ENCODE measurements at regions not wholly inside any gene's neighbourhood (a gene's known extent, or its start where the extent isn't known, plus 50 kb on each side); places are given as distances from the start of the nearest gene placed in this dataset.
A peak's percentile ranks its signal among the peaks of the same experiment; 100 is the strongest.

DNA sequence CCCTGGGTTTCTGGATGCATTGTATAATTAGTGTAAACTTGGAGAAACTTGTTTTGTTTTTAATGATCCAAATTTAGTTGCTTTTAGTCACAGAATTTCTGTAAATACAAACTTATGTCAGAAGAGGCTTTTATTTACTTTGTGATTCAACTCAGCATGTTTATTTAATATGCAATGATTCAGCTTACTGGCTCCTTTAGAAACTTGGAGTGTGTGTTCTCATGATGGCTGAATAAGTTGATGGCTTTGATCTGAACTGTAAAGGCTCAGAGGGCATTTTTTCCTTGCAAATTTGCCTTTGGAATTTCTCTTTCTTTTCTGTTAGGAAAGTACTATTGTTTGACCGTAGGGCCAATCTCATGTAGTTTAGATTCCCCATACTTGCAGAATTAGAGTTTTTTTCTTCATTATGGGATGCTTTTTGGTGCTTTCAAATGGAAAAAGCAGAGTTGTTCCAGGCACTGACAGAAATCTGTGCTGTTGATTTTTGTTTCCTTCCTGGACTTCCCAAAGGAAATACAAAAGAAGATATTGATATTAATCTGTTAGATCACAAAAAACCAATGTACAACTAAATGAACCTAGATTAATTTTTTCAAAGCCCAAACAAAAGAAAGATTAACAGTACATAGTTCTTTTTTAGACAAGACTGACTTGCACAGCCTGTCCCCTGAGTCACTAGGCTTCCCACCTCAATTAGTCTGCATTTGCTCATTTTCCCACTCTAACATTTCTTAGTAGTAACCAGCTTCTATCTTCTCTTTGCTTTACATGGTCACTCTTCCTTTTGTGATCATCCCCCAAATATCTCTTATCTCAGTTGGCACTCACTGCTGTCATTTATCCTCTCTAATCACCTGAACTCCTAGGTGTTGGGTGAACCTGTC, 96.8 kb upstream of the AGR3 start:
- no peak for DNase-seq
- ATAC-seq: no peak

DNA sequence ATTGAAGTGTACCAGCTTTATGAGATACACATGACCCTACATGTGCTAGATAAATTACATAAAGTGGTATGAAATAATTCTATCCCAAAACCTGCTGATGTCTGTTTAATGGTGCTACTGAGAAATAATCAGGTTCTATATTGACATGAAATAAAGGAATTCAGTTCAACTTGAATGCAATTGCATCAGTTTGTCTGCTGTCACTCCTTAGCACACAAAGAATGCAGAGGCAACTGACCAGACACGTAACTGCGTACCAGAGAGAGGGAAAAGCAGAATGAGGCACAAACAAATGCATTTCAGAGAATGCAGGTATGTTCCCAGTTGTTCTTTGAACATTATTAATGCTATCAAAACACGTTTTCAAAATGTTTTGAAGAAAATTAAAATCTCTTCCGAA, 98.8 kb upstream of the AGR3 start:
- no peak for DNase-seq
- ATAC-seq: no peak

- DNase-seq: no peak
- ATAC-seq: no peak
These were observed 101.0 kb upstream of the AGR3 start for GRCh38 chr7:16982640-16983350.

DNA sequence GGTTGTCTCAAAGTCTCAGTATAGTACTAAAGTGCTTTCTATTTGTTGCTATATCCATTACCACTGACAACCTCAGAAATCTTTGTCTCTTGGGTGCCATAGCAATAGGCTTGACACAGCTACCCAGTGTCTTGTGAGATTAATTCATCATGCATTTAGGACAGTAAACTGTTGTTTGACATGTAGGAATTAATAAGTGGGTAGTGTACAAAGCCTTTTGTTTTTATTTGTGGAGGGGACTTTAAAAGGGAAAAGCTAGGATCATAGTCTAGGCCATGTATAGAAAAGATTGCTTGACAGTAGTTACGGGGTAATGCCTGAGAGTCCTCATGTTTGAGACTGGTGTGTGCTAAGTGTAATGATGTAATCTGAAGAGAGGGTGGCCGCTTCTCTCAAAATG, 102.6 kb upstream of the AGR3 start:
- DNase-seq (no peak), ATAC-seq (no peak)

- DNase-seq: no peak
These were observed 103.8 kb upstream of the AGR3 start for GRCh38 chr7:16985621-16986020.

GRCh38 chr7:16986755-16987154, 105.0 kb upstream of the AGR3 start:
- ATAC-seq (no peak), DNase-seq (no peak)

More at GRCh38 chr7:16985621-16986020, 103.8 kb upstream of the AGR3 start:
- ATAC-seq: no peak

- DNase-seq: no peak
- no peak for ATAC-seq
These were observed 108.1 kb upstream of the AGR3 start for GRCh38 chr7:16989811-16990413.

DNA sequence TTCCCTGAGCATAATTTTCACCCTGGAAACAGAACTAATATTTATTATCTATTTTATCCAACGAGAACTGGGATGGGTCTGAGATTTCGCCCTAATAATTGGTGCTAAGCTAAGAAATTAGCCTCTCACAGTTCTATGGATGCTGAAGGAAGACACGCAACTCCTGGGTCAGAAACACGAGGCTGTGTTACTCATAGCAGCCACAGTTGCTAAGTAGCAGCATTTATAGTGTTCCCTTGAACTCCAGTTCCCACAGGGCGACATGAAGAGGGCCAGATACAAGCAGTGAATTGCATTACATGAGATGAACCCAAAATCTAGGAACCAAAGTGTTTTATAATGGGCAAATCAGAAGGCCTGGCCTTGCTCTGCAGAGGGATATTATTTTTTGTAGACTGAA, 109.8 kb upstream of the AGR3 start:
- ATAC-seq (no peak), DNase-seq (no peak)

- ATAC-seq (no peak), DNase-seq (no peak)
These were observed 111.8 kb upstream of the AGR3 start for GRCh38 chr7:16993543-16993942.

GRCh38 chr7:16998481-16999051, 116.8 kb upstream of the AGR3 start:
- no peak for DNase-seq

GRCh38 chr7:16999541-17000267, 117.9 kb upstream of the AGR3 start:
- DNase-seq (no peak), ATAC-seq (peak; percentile 78)

More at GRCh38 chr7:16998481-16999051, 116.8 kb upstream of the AGR3 start:
- ATAC-seq: no peak

GRCh38 chr7:17005271-17005670, 123.5 kb upstream of the AGR3 start:
- DNase-seq: no peak
- ATAC-seq: no peak

DNA sequence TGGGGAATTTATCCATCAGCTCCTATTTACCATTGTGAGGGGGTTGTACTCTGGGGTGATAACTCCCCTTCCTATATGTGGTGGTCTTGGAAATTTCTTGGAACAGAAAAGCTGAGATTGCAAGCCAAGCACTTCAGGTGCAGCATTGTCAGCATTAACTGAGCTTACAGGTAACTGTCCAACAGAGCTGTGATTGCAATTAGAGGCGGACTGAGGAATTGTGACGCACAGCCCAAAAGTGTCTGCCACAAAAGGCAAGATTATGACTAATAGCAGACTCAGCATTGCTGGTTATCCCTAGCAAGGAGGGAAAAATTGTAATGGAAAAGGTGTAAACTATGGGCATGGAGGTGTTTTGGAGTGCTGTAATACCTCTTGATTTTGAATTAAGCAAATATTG, 126.1 kb upstream of the AGR3 start:
- DNase-seq (no peak), ATAC-seq (no peak)

DNA sequence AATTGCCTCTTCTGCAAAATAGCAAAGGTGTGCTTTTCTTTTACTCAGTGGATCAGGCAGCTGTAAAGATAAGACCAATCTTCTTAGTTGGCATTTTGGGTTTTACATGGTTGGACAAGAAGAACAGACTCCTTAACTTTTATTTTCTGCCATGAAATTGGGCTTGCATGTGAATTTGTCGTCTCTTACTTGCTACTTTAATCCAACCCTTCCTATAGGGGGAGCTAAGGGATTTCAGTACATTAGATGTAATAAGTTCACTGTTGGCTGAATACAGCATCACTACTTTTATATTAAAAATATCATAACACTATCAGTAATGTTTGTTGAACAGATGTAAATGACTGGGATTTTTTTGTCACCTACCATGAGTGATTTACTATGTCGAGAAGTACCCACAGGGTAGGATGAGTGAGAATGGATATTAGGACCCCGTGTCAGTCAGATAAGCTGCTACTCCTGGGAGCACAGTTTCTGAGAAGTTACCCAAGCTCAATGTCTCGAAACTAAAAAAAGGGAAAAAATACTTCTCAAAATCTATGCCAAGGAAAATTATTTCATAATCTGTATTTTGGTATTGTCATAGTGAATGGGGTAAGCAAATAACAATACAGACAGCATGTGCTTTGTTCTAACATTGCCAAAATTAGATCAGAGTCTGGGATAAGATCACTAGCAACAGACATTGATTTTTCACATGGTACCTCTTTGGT, 127.4 kb upstream of the AGR3 start:
- ATAC-seq: no peak
- no peak for DNase-seq

GRCh38 chr7:17009933-17010332, 128.2 kb upstream of the AGR3 start:
- DNase-seq (no peak), ATAC-seq (no peak)

DNA sequence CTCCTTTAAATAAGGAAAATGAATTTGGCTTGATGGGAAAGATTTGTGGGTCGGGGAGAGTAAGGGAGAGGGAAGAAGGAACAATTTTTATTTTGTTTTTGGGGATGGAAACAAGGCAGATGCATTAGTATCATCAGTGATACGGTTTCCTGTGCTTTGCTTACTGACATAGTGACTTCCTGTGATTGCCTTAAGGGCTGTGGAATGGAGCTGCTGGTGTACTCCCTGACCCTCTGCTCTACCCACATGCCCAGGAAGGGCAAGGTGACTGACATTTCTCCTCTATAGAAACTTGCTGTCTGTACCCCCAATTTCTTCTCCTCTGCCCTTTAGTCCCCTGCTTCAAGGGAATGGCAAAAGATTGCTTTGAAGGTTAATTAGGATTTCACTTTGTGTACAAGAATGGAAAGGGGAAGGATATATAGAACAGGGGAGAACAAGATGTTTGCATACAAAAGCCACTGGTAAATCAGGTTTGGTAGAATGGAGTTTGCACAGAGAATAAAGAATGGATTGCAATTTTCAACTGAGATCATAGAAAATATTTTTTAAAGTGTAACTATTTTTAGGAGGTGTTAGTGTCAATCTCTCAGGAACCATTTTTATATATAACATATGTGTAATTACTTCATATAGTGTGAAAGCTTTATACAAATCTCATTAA, 129.0 kb upstream of the AGR3 start:
- no peak for DNase-seq
- peak; percentile 32 for ATAC-seq

DNA sequence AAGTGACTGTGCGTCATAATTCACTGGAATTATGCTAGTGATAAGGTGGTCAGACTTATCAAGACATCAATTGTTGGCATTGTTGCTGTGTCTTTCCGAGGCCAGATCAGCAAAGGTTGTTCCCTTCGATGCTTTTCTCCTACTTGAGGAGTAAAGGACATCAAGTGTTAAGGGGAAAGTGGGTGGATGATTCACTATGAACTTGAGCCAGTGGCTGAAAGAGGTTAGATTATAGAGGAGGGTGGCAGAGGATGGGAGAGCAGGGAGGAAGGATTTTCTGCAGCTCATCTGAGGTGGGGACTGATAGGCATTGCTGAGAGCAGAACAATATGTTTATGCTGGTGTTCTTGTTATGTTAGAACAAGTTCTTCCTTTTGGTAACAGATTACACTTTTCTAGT, 131.4 kb upstream of the AGR3 start:
- no peak for DNase-seq
- ATAC-seq: no peak

DNA sequence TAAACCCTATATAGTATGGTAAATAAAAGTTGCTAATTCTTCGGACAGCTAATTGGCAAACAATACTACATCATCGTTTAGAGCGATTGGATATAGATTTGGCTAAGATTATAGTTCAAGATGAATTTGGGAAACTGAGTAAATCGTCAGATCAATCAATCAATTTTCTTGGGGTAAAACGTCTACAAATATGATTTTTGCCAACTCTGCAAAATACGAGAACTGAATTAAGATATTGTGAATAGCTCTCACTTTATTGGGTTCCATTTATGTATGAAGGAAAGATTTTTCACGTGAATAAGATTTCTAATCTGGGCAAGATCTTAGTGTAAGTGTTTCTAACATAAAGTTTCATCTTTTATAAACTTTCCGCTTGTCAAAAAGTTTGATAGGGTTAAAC, 132.9 kb upstream of the AGR3 start:
- no peak for ATAC-seq
- DNase-seq: no peak

GRCh38 chr7:17015598-17016031, 133.8 kb upstream of the AGR3 start:
- DNase-seq (no peak), ATAC-seq (no peak)

DNA sequence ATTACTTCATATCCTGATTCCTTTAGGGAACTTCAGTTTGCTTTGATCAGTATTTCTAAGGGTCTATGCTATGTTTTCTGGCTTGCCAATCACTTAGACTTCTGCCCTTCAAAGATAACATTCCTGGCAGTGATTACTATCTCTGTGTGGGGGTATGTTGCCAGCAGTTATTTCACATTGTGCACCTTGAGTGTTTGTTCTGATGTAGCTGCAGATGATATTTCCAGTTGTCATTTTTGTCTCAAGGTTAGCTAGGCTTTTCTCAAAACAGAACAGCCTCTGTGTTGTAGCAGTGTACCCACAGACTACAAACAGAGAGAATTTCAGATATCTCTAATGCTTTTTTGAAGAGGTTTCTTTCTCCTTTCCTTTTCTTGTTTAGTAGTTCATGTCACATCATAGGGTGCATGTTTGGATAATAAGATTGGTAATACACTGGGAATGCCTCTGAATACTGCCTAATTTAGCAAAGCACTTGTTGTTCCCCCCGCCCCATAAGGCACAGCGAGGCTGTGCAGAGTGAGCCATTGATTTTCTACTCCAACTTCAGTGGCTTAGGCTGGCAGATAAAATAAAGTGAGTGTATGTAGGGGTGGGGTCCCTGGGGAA, 134.7 kb upstream of the AGR3 start:
- DNase-seq: no peak
- no peak for ATAC-seq
